MCF 10A (cell line): ENCODE measurements at regions not wholly inside any gene's neighbourhood (a gene's known extent, or its start where the extent isn't known, plus 50 kb on each side); places are given as distances from the start of the nearest gene placed in this dataset.

Experiments
- BruUV-seq: library from RNA; stranded (reverse); fragments of 400-500 nt; replicated peaks from 2 replicates; lab custom pipeline; 2021; lab: Mats Ljungman, UMichigan
- CTCF ChIA-PET: fragments of 300-600 bp; sonication (Branson Sonifier 250); formaldehyde crosslinking; extraction: SDS; loops from one replicate; lab custom pipeline; 2021; ENCODE audit warnings: antibody characterized with exemption, inconsistent platforms; lab: Yijun Ruan, JAX
- POLR2A ChIA-PET: fragments of 300-600, 350-650 bp; sonication (Branson Sonifier 250); formaldehyde crosslinking; extraction: SDS; loops from one replicate; lab custom pipeline; 2020; ENCODE audit warnings: antibody characterized with exemption, inconsistent platforms; lab: Yijun Ruan, JAX
- DNase-seq: peaks from one replicate; pipeline ENCODE4 v3.0.0-alpha.2; 2018; ENCODE audit not compliant: unreplicated experiment
- H3K27ac Mint-ChIP-seq: one replicate; pipeline ENCODE4 v1.8.0; 2022; ENCODE audit warnings: mild to moderate bottlenecking, low read depth, mixed read lengths; ENCODE audit not compliant: unreplicated experiment
- H3K27me3 Mint-ChIP-seq: one replicate; pipeline ENCODE4 v1.8.0; 2022; ENCODE audit warnings: mixed read lengths; ENCODE audit not compliant: insufficient read depth, unreplicated experiment
- H3K36me3 Mint-ChIP-seq: one replicate; pipeline ENCODE4 v1.8.0; 2022; ENCODE audit warnings: mild to moderate bottlenecking, moderate library complexity, mixed read lengths; ENCODE audit not compliant: insufficient read depth, unreplicated experiment
- H3K4me1 Mint-ChIP-seq: one replicate; pipeline ENCODE4 v1.8.0; 2022; ENCODE audit warnings: mixed read lengths; ENCODE audit not compliant: insufficient read depth, unreplicated experiment
- H3K4me3 Mint-ChIP-seq: one replicate; pipeline ENCODE4 v1.8.0; 2022; ENCODE audit warnings: mild to moderate bottlenecking, moderate library complexity, mixed read lengths; ENCODE audit not compliant: unreplicated experiment
- H3K9me3 Mint-ChIP-seq: one replicate; pipeline ENCODE4 v1.8.0; 2022; ENCODE audit warnings: mixed read lengths; ENCODE audit not compliant: unreplicated experiment
- intact Hi-C: fragments of 100-400 bp; cut with micrococcal nuclease; formaldehyde crosslinking; loops from 2 replicates; pipeline ENCODE4 v1.14.1; 2022
- TF ChIP-seq, protein P1 (sequence below): fragments of 200-600 bp; IDR thresholded peaks from one replicate; pipeline ENCODE4 v1.8.0; 2022; ENCODE audit warnings: antibody characterized with exemption, mild to moderate bottlenecking; ENCODE audit not compliant: unreplicated experiment

DNA sequence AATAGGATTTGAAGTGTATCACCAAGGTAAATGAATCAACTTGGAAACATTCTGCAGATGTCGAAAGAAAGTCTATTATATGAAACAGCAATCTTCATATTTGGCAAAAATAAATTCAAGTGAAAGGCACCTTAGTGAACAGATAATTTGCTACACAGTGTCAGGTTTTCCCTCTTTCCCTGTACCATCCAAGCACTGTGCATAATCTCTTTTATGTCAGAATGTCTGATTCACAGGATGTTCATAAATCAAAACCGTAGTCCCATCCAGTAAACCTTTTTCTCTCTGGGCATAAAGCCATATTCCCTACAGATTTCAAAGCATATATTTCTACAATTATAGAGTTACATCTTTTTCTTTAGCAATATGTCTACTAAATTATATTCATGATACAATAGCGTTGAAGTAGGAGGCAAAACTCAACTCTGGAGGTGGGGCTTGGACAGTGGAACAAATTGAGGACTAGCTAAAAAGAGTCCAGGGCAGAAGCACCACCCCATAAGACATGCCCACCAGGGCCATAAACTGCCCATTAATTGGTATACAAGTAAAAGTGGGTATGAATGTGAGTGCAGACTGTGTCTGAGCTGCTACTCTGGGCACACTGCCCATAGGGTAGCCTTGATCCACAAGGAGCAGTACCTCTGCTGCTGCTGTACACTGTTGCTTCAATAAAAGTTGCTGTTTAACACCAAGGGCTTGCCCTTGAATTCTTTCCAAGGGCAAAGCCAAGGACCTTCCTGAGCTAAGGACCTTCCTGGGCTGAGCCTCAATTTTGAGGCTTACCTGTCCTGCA is 72.1 kb upstream of the MYCBP2 start:
- BruUV-seq, result no TSS peak
- no peak overlapping the region for H3K4me3 Mint-ChIP-seq
- no peaks in the 10 kb centered on the region for H3K9me3 Mint-ChIP-seq
- ChIA-PET POLR2A (no interaction called here), CTCF (no interaction called here)
- intact Hi-C loops, result no loop called here
- no peak for DNase-seq
- no peak overlapping the region for H3K27ac Mint-ChIP-seq
- no peaks in the 10 kb centered on the region for H3K36me3 Mint-ChIP-seq
- peaks cover 100% of the 10 kb centered on the region for H3K27me3 Mint-ChIP-seq
- H3K4me1 Mint-ChIP-seq, result no peaks in the 10 kb centered on the region
- TF ChIP-seq, protein P1, sequence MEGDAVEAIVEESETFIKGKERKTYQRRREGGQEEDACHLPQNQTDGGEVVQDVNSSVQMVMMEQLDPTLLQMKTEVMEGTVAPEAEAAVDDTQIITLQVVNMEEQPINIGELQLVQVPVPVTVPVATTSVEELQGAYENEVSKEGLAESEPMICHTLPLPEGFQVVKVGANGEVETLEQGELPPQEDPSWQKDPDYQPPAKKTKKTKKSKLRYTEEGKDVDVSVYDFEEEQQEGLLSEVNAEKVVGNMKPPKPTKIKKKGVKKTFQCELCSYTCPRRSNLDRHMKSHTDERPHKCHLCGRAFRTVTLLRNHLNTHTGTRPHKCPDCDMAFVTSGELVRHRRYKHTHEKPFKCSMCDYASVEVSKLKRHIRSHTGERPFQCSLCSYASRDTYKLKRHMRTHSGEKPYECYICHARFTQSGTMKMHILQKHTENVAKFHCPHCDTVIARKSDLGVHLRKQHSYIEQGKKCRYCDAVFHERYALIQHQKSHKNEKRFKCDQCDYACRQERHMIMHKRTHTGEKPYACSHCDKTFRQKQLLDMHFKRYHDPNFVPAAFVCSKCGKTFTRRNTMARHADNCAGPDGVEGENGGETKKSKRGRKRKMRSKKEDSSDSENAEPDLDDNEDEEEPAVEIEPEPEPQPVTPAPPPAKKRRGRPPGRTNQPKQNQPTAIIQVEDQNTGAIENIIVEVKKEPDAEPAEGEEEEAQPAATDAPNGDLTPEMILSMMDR, result no peak

- CTCF ChIA-PET, result no interaction called here
- intact Hi-C loops, result no loop called here
- TF ChIP-seq, protein P1, result no peak
- DNase-seq, result peak; percentile 40
- BruUV-seq, result no TSS peak
- Mint-ChIP-seq H3K27me3 (peaks cover 100% of the 10 kb centered on the region), H3K4me3 (no peak overlapping the region), H3K36me3 (no peaks in the 10 kb centered on the region), H3K9me3 (no peaks in the 10 kb centered on the region), H3K4me1 (no peaks in the 10 kb centered on the region), H3K27ac (no peak overlapping the region)
- POLR2A ChIA-PET, result interaction anchor here (1.0 kb wide), 1 partner anchor 19 kb away, joined by 3 read pairs; no protein-coding TSS in a partner anchor
Measured at GRCh38 chr13:77397636-77398035, 70.7 kb upstream of the MYCBP2 start.

GRCh38 chr13:77391475-77391874 is 64.6 kb upstream of the MYCBP2 start:
- no TSS peak for BruUV-seq
- POLR2A ChIA-PET, result interaction anchor here (0.9 kb wide), 1 partner anchor 62 kb away, joined by 4 read pairs; no protein-coding TSS in a partner anchor

DNA sequence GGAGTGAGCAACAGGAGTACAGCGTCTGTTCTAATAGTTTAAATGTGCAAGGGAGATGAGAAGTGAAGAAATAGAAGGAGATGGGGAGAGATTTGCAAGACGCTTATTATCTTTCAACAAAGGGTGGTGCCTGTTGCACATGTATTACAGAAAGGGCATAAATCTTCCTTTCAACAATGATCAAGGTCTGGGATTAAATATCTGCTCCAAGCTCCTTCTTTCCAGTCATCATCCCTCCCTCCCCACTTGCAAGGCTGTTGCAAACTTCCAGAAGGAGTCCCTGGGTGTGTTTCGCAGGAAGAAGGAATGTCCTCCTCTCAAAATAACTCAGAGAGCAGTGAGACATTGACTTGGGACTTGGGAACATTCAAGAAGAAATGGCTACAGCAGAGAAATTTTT is 63.5 kb upstream of the MYCBP2 start:
- H3K36me3 Mint-ChIP-seq, result no peaks in the 10 kb centered on the region
- BruUV-seq, result no TSS peak
- CTCF ChIA-PET, result interaction anchor here (0.7 kb wide), 1 partner anchor 54 kb away, joined by 3 read pairs; no protein-coding TSS in a partner anchor
- H3K27ac Mint-ChIP-seq, result no peak overlapping the region
- no peak overlapping the region for H3K4me3 Mint-ChIP-seq
- H3K9me3 Mint-ChIP-seq, result no peaks in the 10 kb centered on the region
- TF ChIP-seq, protein P1, result no peak
- peaks cover 95% of the 10 kb centered on the region for H3K27me3 Mint-ChIP-seq
- POLR2A ChIA-PET, result no interaction called here
- intact Hi-C loops, result no loop called here
- DNase-seq, result no peak
- no peaks in the 10 kb centered on the region for H3K4me1 Mint-ChIP-seq

More at GRCh38 chr13:77391475-77391874, 64.6 kb upstream of the MYCBP2 start:
- CTCF ChIA-PET, result interaction anchor here (0.7 kb wide), 1 partner anchor 370 kb away, joined by 3 read pairs; no protein-coding TSS in a partner anchor
- no peak for DNase-seq
- peaks cover 97% of the 10 kb centered on the region for H3K27me3 Mint-ChIP-seq
- H3K36me3 Mint-ChIP-seq, result no peaks in the 10 kb centered on the region
- no peaks in the 10 kb centered on the region for H3K4me1 Mint-ChIP-seq
- no peak overlapping the region for H3K4me3 Mint-ChIP-seq
- TF ChIP-seq, protein P1, result no peak
- intact Hi-C loops, result no loop called here
- no peak overlapping the region for H3K27ac Mint-ChIP-seq
- H3K9me3 Mint-ChIP-seq, result no peaks in the 10 kb centered on the region
